HAP-1 (cell line): ENCODE measurements at regions not wholly inside any gene's neighbourhood (a gene's known extent, or its start where the extent isn't known, plus 50 kb on each side); places are given as distances from the start of the nearest gene placed in this dataset.

ENCODE experiments used
- DNase-seq, 2 experiments: peaks; one replicate each; pipeline ENCODE4 v3.0.0-alpha.2; 2016 to 2020; ENCODE audit warnings: low spot score in 2 of 2
- H3K27me3 ChIP-seq: fragments of 250-450 bp; sonication (Bioruptor Pico); 2 replicates; pipeline ENCODE4 v1.5.1; 2020; ENCODE audit warnings: low read depth, mild to moderate bottlenecking, moderate library complexity
- H3K36me3 ChIP-seq: fragments of 250-450 bp; sonication (Bioruptor Pico); replicated peaks from 2 replicates; pipeline ENCODE4 v1.5.1; 2020; ENCODE audit warnings: mild to moderate bottlenecking
- H3K4me1 ChIP-seq: fragments of 250-450 bp; sonication (Bioruptor Pico); 2 replicates; pipeline ENCODE4 v1.5.1; 2020; ENCODE audit warnings: mild to moderate bottlenecking
- H3K4me3 ChIP-seq: fragments of 250-450 bp; sonication (Bioruptor Pico); 2 replicates; pipeline ENCODE4 v1.5.1; 2020; ENCODE audit warnings: mild to moderate bottlenecking, moderate library complexity
- H3K9me3 ChIP-seq: fragments of 250-450 bp; sonication (Bioruptor Pico); 2 replicates; pipeline ENCODE4 v1.5.1; 2020; ENCODE audit warnings: mild to moderate bottlenecking, moderate library complexity
- in situ Hi-C: fragments of 300-500 bp; cut with MboI; formaldehyde crosslinking; loops from 3 replicates; pipeline ENCODE4 v1.14.3; 2020; ENCODE audit warnings: low sequenced_read_pairs, inconsistent platforms, mixed read lengths

- H3K27me3 ChIP-seq, result no peaks in the 10 kb centered on the region
- H3K36me3 ChIP-seq, result no peaks in the 10 kb centered on the region
- in situ Hi-C loops, result no loop called here
- no peaks in the 10 kb centered on the region for H3K9me3 ChIP-seq
- no peaks in the 10 kb centered on the region for H3K4me1 ChIP-seq
- H3K4me3 ChIP-seq, result no peak overlapping the region
- no peak for DNase-seq
Measured at GRCh38 chr12:114873656-114874055, 189.7 kb upstream of the TBX3 start.

- Histone ChIP-seq H3K4me1 (no peaks in the 10 kb centered on the region), H3K9me3 (no peaks in the 10 kb centered on the region), H3K4me3 (no peak overlapping the region), H3K36me3 (no peaks in the 10 kb centered on the region), H3K27me3 (no peaks in the 10 kb centered on the region)
- in situ Hi-C loops, result no loop called here
- DNase-seq, result no peak
Measured at GRCh38 chr12:114868995-114869834, 185.2 kb upstream of the TBX3 start.

DNA sequence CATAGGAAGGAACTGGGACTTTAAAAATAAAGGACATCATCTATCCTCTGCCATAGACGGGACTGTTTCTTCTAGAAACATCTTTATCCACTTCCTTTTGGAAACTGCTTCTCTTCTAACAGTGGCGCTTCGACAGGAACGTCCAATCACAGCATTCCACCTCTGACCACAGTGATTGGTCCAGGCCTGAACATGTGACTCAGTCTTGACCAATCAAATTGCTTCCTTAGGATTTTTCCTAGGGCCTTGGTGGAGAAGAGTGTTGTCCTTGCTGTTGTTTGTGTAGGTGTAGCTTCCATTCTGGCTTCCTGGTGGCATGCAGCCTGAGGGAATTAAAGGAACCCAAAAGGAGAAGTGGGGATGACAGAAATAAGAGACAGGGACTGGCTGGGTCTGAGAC lies 182.4 kb upstream of the TBX3 start:
- Histone ChIP-seq H3K9me3 (no peaks in the 10 kb centered on the region), H3K4me1 (no peaks in the 10 kb centered on the region), H3K36me3 (no peaks in the 10 kb centered on the region), H3K4me3 (no peak overlapping the region), H3K27me3 (no peaks in the 10 kb centered on the region)
- in situ Hi-C loops, result no loop called here
- DNase-seq, result no peak

DNA sequence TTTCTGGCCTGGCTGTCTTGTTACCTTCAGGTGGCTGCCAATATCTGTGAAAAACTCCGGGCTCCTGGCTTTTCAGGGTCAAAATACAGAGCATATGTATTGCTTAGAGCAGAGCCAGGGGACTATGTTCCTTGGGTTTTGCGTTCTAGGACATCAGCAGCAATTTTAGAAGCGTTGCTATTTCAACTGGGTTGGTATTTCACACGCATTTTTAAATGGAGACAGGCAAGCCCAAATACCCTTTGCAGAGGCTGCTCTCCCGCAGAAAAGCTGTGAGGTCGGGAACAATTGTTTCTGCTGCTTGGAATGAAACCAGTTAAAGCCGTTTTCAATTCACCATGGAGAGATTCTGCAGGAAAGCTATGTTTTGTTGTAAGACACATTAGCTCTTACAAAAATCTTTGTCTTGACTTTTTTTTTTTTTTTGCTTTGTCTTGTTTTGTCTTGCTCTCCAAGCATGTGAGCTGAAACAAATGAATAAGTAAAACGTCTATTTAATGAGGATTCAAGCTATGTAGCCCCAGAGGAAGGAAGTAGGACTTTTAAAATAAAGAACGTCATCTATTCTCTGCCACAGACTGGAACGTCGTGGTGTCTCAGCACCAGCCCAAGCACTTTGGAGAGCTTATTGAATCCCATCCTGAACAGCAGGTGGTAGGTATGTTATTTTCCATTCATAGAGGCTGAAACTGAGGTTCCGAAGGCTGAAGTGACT lies 181.0 kb upstream of the TBX3 start:
- Histone ChIP-seq H3K36me3 (no peaks in the 10 kb centered on the region), H3K27me3 (no peaks in the 10 kb centered on the region), H3K4me3 (no peak overlapping the region), H3K9me3 (no peaks in the 10 kb centered on the region), H3K4me1 (no peaks in the 10 kb centered on the region)
- DNase-seq, result no peak
- in situ Hi-C loops, result no loop called here

DNA sequence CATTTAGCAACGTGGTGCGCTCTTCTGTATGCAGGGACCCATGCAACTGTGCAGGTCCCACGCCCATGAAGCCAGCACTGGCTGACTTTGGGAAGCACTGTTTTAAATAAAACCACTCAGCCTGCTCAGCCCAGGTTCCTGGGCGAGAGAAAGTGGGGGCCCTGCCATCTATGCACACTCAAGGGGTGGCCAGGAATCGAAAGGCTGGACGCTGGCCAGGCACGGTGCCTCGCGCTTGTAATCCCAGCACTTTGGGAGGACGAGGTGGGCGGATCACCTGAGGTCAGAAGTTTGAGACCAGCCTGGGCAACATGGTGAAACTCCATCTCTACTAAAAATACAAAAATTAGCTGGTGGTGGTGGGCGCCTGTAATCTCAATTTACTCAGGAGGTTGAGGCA lies 179.9 kb upstream of the TBX3 start:
- in situ Hi-C loops, result no loop called here
- H3K4me1 ChIP-seq, result no peaks in the 10 kb centered on the region
- DNase-seq, result no peak
- H3K36me3 ChIP-seq, result no peaks in the 10 kb centered on the region
- no peaks in the 10 kb centered on the region for H3K27me3 ChIP-seq
- no peaks in the 10 kb centered on the region for H3K9me3 ChIP-seq
- no peak overlapping the region for H3K4me3 ChIP-seq

- Histone ChIP-seq H3K9me3 (no peaks in the 10 kb centered on the region), H3K4me1 (no peaks in the 10 kb centered on the region), H3K4me3 (no peak overlapping the region), H3K36me3 (no peaks in the 10 kb centered on the region), H3K27me3 (no peaks in the 10 kb centered on the region)
- in situ Hi-C loops, result no loop called here
- no peak for DNase-seq
Measured at GRCh38 chr12:114860969-114861368, 177.0 kb upstream of the TBX3 start.

DNA sequence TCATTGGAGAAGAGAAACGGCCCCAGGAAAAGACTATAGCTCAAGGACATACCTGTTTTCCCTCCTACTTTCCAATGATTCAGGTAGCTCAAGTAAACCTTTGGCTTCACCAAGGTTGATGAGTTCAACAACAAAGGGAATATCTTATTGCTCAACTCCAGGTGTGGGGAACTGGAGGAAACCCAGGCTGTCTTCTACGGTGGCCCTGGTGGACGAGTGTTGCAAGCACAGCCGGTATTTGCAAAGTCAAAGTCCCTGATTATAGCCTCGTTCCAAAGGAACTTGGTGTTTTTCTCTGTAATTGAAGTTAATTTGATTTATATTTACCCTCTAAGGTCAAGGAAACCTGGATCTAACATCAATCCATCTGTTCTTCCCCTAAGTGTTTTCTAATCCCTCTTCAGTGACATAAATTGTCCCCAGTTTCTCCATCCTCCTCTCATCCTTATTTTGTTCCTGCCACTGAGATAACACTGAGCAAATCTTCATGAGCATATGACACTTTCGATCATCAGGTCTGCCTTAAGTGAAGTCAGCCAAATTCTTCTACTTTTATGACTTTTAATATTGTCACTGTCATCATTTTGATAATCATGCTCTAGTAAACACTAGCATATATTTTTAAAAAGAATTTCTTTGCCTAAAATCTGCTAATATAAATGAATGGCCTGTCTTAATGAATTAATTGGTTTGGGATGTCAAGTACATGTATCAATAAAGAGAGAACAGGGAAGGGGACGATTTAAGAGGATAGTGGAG lies 174.6 kb upstream of the TBX3 start:
- in situ Hi-C loops, result no loop called here
- H3K4me3 ChIP-seq, result no peak overlapping the region
- no peaks in the 10 kb centered on the region for H3K36me3 ChIP-seq
- H3K27me3 ChIP-seq, result no peaks in the 10 kb centered on the region
- H3K9me3 ChIP-seq, result no peaks in the 10 kb centered on the region
- DNase-seq, result no peak
- no peaks in the 10 kb centered on the region for H3K4me1 ChIP-seq

- Histone ChIP-seq H3K4me1 (no peaks in the 10 kb centered on the region), H3K27me3 (no peaks in the 10 kb centered on the region), H3K4me3 (no peak overlapping the region), H3K9me3 (no peaks in the 10 kb centered on the region), H3K36me3 (no peaks in the 10 kb centered on the region)
- in situ Hi-C loops, result no loop called here
- DNase-seq, result no peak
Measured at GRCh38 chr12:114855678-114856077, 171.7 kb upstream of the TBX3 start.

DNA sequence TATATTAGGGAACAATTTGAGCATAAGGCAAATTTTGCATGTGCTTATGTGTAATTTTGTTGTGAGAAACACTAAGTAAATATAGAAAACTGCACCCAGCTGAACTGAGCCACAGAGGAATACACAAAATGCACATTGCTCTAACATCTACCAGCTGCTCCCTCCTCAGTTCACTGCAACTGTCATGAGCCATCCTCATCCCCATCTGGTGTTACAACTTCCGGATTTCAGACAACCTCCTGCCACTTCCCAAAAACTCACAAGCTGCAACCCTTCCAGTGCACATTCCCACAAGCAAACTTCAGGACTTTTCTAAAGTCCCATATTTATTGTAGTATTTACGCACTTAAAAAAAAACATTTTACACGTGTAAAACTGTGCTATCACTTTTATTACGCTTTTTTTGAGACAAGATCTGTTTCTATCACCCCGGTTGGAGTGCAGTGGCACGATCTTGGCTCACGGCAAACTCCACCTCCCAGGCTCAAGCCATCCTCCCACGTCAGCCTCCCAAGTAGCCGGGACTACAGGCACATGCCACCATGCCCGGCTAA lies 169.1 kb upstream of the TBX3 start:
- H3K4me1 ChIP-seq, result no peaks in the 10 kb centered on the region
- H3K36me3 ChIP-seq, result no peaks in the 10 kb centered on the region
- H3K27me3 ChIP-seq, result no peaks in the 10 kb centered on the region
- no peak for DNase-seq
- no peak overlapping the region for H3K4me3 ChIP-seq
- in situ Hi-C loops, result no loop called here
- no peaks in the 10 kb centered on the region for H3K9me3 ChIP-seq

GRCh38 chr12:114851981-114852380 lies 168.0 kb upstream of the TBX3 start:
- in situ Hi-C loops, result no loop called here
- DNase-seq, result no peak
- Histone ChIP-seq H3K27me3 (no peaks in the 10 kb centered on the region), H3K36me3 (no peaks in the 10 kb centered on the region), H3K4me1 (no peaks in the 10 kb centered on the region), H3K4me3 (no peak overlapping the region), H3K9me3 (no peaks in the 10 kb centered on the region)

GRCh38 chr12:114850661-114851275 lies 166.8 kb upstream of the TBX3 start:
- Histone ChIP-seq H3K27me3 (no peaks in the 10 kb centered on the region), H3K9me3 (no peaks in the 10 kb centered on the region), H3K4me1 (no peaks in the 10 kb centered on the region), H3K4me3 (no peak overlapping the region), H3K36me3 (no peaks in the 10 kb centered on the region)
- DNase-seq, result no peak
- in situ Hi-C loops, result no loop called here

DNA sequence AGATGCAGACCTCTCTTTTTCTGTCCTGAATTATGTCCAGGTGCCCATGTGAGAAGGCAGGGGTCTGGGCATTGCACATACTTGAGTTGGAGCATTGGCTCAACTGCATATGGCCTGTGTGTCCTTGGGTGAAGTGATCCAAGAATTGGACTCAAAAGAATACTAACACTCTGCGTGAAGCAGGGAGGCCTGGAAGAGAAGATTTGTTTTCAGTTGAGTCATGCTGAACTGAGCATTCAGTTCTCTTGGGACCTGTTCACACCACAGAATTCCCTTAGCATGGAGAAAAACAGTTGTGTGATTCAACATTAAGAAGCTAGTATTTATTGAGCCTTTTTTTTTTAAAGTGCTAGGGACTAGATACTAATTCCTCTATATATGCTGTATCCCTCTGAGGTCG lies 164.7 kb upstream of the TBX3 start:
- no peaks in the 10 kb centered on the region for H3K4me1 ChIP-seq
- no peak overlapping the region for H3K4me3 ChIP-seq
- no peaks in the 10 kb centered on the region for H3K27me3 ChIP-seq
- no peaks in the 10 kb centered on the region for H3K9me3 ChIP-seq
- in situ Hi-C loops, result no loop called here
- no peak for DNase-seq
- no peaks in the 10 kb centered on the region for H3K36me3 ChIP-seq

GRCh38 chr12:114847441-114848035 lies 163.6 kb upstream of the TBX3 start:
- no peaks in the 10 kb centered on the region for H3K27me3 ChIP-seq
- no peaks in the 10 kb centered on the region for H3K9me3 ChIP-seq
- DNase-seq, result no peak
- H3K36me3 ChIP-seq, result no peaks in the 10 kb centered on the region
- in situ Hi-C loops, result no loop called here
- no peak overlapping the region for H3K4me3 ChIP-seq
- no peaks in the 10 kb centered on the region for H3K4me1 ChIP-seq
